Cerebellar nuclear complex (tissue), 1 donor: ENCODE measurements at regions not wholly inside any gene's neighbourhood (a gene's known extent, or its start where the extent isn't known, plus 50 kb on each side); places are given as distances from the start of the nearest gene placed in this dataset.

Experiments
- DNase-seq, 2 experiments: peaks; one replicate each; lab custom pipeline; 2025; lab: John Stamatoyannopoulos, UW

- no peak for DNase-seq
These were observed 212.1 kb upstream of the TNRC6C start for GRCh38 chr17:77746393-77746792.

GRCh38 chr17:77746896-77747554 is 211.5 kb upstream of the TNRC6C start:
- no peak for DNase-seq

GRCh38 chr17:77748436-77748835 is 210.1 kb upstream of the TNRC6C start:
- no peak for DNase-seq

- no peak for DNase-seq
These were observed 209.2 kb upstream of the TNRC6C start for GRCh38 chr17:77749321-77749751.

- DNase-seq = no peak
These were observed 208.5 kb upstream of the TNRC6C start for GRCh38 chr17:77749989-77750388.

- DNase-seq = no peak
These were observed 208.0 kb upstream of the TNRC6C start for GRCh38 chr17:77750427-77751043.

- DNase-seq = no peak
These were observed 205.3 kb upstream of the TNRC6C start for GRCh38 chr17:77753246-77753645.

- DNase-seq = no peak
These were observed 204.7 kb upstream of the TNRC6C start for GRCh38 chr17:77753691-77754245.

GRCh38 chr17:77754956-77755355 is 203.5 kb upstream of the TNRC6C start:
- DNase-seq = no peak

- DNase-seq = no peak
These were observed 203.0 kb upstream of the TNRC6C start for GRCh38 chr17:77755410-77755963.

- no peak for DNase-seq
These were observed 202.5 kb upstream of the TNRC6C start for GRCh38 chr17:77756028-77756427.

GRCh38 chr17:77756846-77757560 is 201.5 kb upstream of the TNRC6C start:
- DNase-seq = peak in 1 of 2 experiments; percentile 20

GRCh38 chr17:77757561-77757898 is 201.0 kb upstream of the TNRC6C start:
- no peak for DNase-seq

GRCh38 chr17:77763023-77763422 is 195.5 kb upstream of the TNRC6C start:
- DNase-seq = no peak

- no peak for DNase-seq
These were observed 194.9 kb upstream of the TNRC6C start for GRCh38 chr17:77763575-77763974.

- no peak for DNase-seq
These were observed 193.2 kb upstream of the TNRC6C start for GRCh38 chr17:77765292-77765691.

- no peak for DNase-seq
These were observed 191.4 kb upstream of the TNRC6C start for GRCh38 chr17:77767148-77767547.

GRCh38 chr17:77768248-77768852 is 190.2 kb upstream of the TNRC6C start:
- no peak for DNase-seq

GRCh38 chr17:77769215-77769614 is 189.3 kb upstream of the TNRC6C start:
- no peak for DNase-seq

- no peak for DNase-seq
These were observed 188.7 kb upstream of the TNRC6C start for GRCh38 chr17:77769762-77770161.

- DNase-seq = no peak
These were observed 188.0 kb upstream of the TNRC6C start for GRCh38 chr17:77770331-77771105.
